SU-DHL-6 (cell line): ENCODE measurements at regions not wholly inside any gene's neighbourhood (a gene's known extent, or its start where the extent isn't known, plus 50 kb on each side); places are given as distances from the start of the nearest gene placed in this dataset.

ENCODE experiments used
- H2AFZ ChIP-seq: fragments of 200-600 bp; sonication (generic); 2 replicates; pipeline ENCODE4 v1.6.1; 2014; ENCODE audit warnings: low read depth, mild to moderate bottlenecking, moderate library complexity, mixed read lengths, antibody characterized with exemption, low read length; ENCODE audit not compliant: severe bottlenecking
- H3F3A ChIP-seq: fragments of 200-600 bp; shearing (Covaris generic); 2 replicates; pipeline ENCODE4 v1.6.0; 2016; ENCODE audit warnings: antibody characterized with exemption, mild to moderate bottlenecking; ENCODE audit not compliant: insufficient read depth
- H3K27ac ChIP-seq: fragments of 200-600 bp; sonication (generic); 2 replicates; pipeline ENCODE4 v1.5.1; 2016; ENCODE audit warnings: low read depth, mild to moderate bottlenecking, low read length, moderate library complexity, mixed read lengths
- H3K27me3 ChIP-seq: fragments of 200-600 bp; sonication (generic), shearing (Covaris generic); 2 replicates; pipeline ENCODE4 v1.6.0; 2014; ENCODE audit warnings: mild to moderate bottlenecking, low read length
- H3K36me3 ChIP-seq: fragments of 200-600 bp; sonication (generic); 2 replicates; pipeline ENCODE4 v1.6.1; 2014; ENCODE audit warnings: mild to moderate bottlenecking, low read length, mixed read lengths
- H3K4me2 ChIP-seq: fragments of 300-600, 200-600 bp; shearing (Covaris generic), sonication (generic); 2 replicates; pipeline ENCODE4 v1.6.0; 2014; ENCODE audit warnings: low read length, low read depth, mild to moderate bottlenecking; ENCODE audit not compliant: poor library complexity, severe bottlenecking
- H3K4me3 ChIP-seq: fragments of 200-600 bp; sonication (generic); 2 replicates; pipeline ENCODE4 v1.5.1; 2014; ENCODE audit warnings: antibody characterized with exemption, low read length, mild to moderate bottlenecking, mixed read lengths; ENCODE audit not compliant: insufficient read depth, poor library complexity, severe bottlenecking
- H3K79me2 ChIP-seq: fragments of 200-600 bp; sonication (generic); 2 replicates; pipeline ENCODE4 v1.6.1; 2014; ENCODE audit warnings: mild to moderate bottlenecking, low read length, moderate library complexity; ENCODE audit not compliant: insufficient read depth
- H3K9ac ChIP-seq: fragments of 200-600 bp; sonication (generic); 2 replicates; pipeline ENCODE4 v1.7.0; 2014; ENCODE audit warnings: mild to moderate bottlenecking, low read length
- H3K9me2 ChIP-seq: fragments of 200-600 bp; sonication (generic); replicated peaks from 2 replicates; pipeline ENCODE4 v1.6.1; 2014; ENCODE audit warnings: low read length; ENCODE audit not compliant: insufficient read depth
- H3K9me3 ChIP-seq: fragments of 200-600 bp; sonication (generic); 2 replicates; pipeline ENCODE4 v1.6.1; 2014; ENCODE audit warnings: low read length, mixed read lengths; ENCODE audit not compliant: insufficient read depth
- H4K20me1 ChIP-seq: fragments of 200-600 bp; sonication (generic); 2 replicates; pipeline ENCODE4 v1.6.1; 2014; ENCODE audit warnings: low read depth, mild to moderate bottlenecking, antibody characterized with exemption, low read length, moderate library complexity, mixed read lengths
- EZH2phosphoT487 ChIP-seq: fragments of 200-600 bp; sonication (generic), shearing (Covaris generic); conservative IDR thresholded peaks from 2 replicates; pipeline ENCODE4 v1.6.1; 2018; ENCODE audit warnings: mild to moderate bottlenecking, antibody characterized with exemption, low read length, moderate library complexity, mixed read lengths
- TF ChIP-seq, protein P1 (sequence below): fragments of 200-600 bp; sonication (generic); IDR thresholded peaks from one replicate; pipeline ENCODE4 v1.5.1; 2017; ENCODE audit warnings: antibody characterized with exemption, mild to moderate bottlenecking, low read length, moderate library complexity; ENCODE audit not compliant: insufficient read depth, poor library complexity, severe bottlenecking

- Histone ChIP-seq H3K36me3 (no peaks in the 10 kb centered on the region), H3K4me2 (no peak overlapping the region), H3K9me3 (no peaks in the 10 kb centered on the region), H3K9me2 (no peaks in the 10 kb centered on the region), H2AFZ (no peak overlapping the region), H3F3A (no peaks in the 10 kb centered on the region), H3K4me3 (no peak overlapping the region), H3K27me3 (no peaks in the 10 kb centered on the region), H3K79me2 (no peaks in the 10 kb centered on the region), H3K9ac (no peak overlapping the region), H3K27ac (no peak overlapping the region), H4K20me1 (no peaks in the 10 kb centered on the region)
- TF ChIP-seq, protein P1, sequence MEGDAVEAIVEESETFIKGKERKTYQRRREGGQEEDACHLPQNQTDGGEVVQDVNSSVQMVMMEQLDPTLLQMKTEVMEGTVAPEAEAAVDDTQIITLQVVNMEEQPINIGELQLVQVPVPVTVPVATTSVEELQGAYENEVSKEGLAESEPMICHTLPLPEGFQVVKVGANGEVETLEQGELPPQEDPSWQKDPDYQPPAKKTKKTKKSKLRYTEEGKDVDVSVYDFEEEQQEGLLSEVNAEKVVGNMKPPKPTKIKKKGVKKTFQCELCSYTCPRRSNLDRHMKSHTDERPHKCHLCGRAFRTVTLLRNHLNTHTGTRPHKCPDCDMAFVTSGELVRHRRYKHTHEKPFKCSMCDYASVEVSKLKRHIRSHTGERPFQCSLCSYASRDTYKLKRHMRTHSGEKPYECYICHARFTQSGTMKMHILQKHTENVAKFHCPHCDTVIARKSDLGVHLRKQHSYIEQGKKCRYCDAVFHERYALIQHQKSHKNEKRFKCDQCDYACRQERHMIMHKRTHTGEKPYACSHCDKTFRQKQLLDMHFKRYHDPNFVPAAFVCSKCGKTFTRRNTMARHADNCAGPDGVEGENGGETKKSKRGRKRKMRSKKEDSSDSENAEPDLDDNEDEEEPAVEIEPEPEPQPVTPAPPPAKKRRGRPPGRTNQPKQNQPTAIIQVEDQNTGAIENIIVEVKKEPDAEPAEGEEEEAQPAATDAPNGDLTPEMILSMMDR, result no peak
- no peak for TF ChIP-seq EZH2phosphoT487
These were observed 271.9 kb downstream of the LOXHD1 start for GRCh38 chr18:46385124-46385523.

DNA sequence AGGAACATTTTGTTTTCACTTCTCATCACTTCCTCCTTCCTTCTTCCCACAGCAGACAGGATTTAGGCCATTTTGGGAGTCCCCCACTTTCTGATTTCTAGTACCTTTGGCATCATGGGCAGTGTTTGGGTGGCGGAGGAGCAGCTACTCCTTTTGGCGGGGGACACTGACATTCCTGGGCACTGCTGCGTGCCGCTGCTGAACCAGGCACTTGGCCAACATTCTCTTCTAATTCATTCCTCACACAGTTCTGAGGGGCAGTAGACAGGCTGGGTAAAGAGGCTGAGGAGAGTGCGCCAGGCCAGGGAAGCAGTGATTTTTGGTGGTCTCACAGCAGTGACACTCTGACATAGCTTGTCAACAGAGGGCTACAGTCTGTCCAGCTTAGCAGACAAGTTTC is 270.2 kb downstream of the LOXHD1 start:
- H3K4me2 ChIP-seq, result no peak overlapping the region
- no peaks in the 10 kb centered on the region for H3K9me2 ChIP-seq
- no peaks in the 10 kb centered on the region for H3K27me3 ChIP-seq
- no peaks in the 10 kb centered on the region for H4K20me1 ChIP-seq
- H3K27ac ChIP-seq, result no peak overlapping the region
- no peaks in the 10 kb centered on the region for H3F3A ChIP-seq
- no peak overlapping the region for H3K4me3 ChIP-seq
- no peaks in the 10 kb centered on the region for H3K36me3 ChIP-seq
- no peak for TF ChIP-seq EZH2phosphoT487
- TF ChIP-seq, protein P1, result no peak
- H3K9me3 ChIP-seq, result no peaks in the 10 kb centered on the region
- no peak overlapping the region for H3K9ac ChIP-seq
- no peak overlapping the region for H2AFZ ChIP-seq
- no peaks in the 10 kb centered on the region for H3K79me2 ChIP-seq

- Histone ChIP-seq H3K9me3 (no peaks in the 10 kb centered on the region), H3F3A (no peaks in the 10 kb centered on the region), H3K27me3 (no peaks in the 10 kb centered on the region), H3K9me2 (no peaks in the 10 kb centered on the region), H3K79me2 (no peaks in the 10 kb centered on the region), H3K4me3 (no peak overlapping the region), H3K9ac (no peak overlapping the region), H4K20me1 (no peaks in the 10 kb centered on the region), H2AFZ (no peak overlapping the region), H3K4me2 (no peak overlapping the region), H3K27ac (no peak overlapping the region), H3K36me3 (no peaks in the 10 kb centered on the region)
- TF ChIP-seq EZH2phosphoT487, result no peak
These were observed 269.4 kb downstream of the LOXHD1 start for GRCh38 chr18:46387441-46388131.

DNA sequence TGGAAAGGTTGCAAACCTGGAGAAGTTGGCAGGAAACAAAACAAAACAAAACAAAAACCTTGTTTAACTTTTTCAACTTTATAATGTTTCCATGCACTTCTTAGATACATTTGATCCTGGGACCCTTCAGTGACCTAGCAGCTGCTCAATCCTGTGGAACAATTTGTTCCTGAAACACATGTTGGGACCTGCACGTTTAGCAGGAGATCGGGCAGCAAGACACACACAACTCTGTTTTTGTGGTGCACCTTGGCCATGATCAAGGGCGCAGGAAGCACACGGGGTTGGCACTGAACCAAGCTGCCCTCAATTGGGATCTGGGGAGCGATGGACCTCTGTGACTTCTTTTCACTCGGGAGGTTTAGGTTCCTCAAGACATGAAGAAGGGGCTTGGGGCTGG is 268.7 kb downstream of the LOXHD1 start:
- Histone ChIP-seq H3K27me3 (no peaks in the 10 kb centered on the region), H3K9me3 (no peaks in the 10 kb centered on the region), H3K9ac (no peak overlapping the region), H3K4me3 (no peak overlapping the region), H3F3A (no peaks in the 10 kb centered on the region), H3K36me3 (no peaks in the 10 kb centered on the region), H3K27ac (no peak overlapping the region), H3K79me2 (no peaks in the 10 kb centered on the region), H3K9me2 (no peaks in the 10 kb centered on the region), H3K4me2 (no peak overlapping the region), H4K20me1 (no peaks in the 10 kb centered on the region), H2AFZ (no peak overlapping the region)
- TF ChIP-seq EZH2phosphoT487, result no peak
- TF ChIP-seq, protein P1, result no peak
